ENCODE measurements at regions not wholly inside any gene's neighbourhood (a gene's known extent, or its start where the extent isn't known, plus 50 kb on each side); places are given as distances from the start of the nearest gene placed in this dataset.
"Not testable (repeated sequence)": the region's sequence is repeated elsewhere in the genome, so short reads cannot be mapped to it uniquely, and the experiment has no call there.

- DNase-seq; intact Hi-C loops (cut with DNase I): not testable (repeated sequence)
These were observed 126.9 kb downstream of the NDFIP2 start for GRCh38 chr13:79607895-79608294.

Data from posterior cingulate gyrus (tissue), 11 donors.